Mesendoderm (in vitro differentiated cells): ENCODE measurements at regions not wholly inside any gene's neighbourhood (a gene's known extent, or its start where the extent isn't known, plus 50 kb on each side); places are given as distances from the start of the nearest gene placed in this dataset.

Experiments used
- DNase-seq: peaks from one replicate; pipeline ENCODE4 v3.0.0; 2013
- H2AK5ac ChIP-seq: 2 replicates; pipeline ENCODE4 v1.6.1; 2013; ENCODE audit warnings: low read length, inconsistent platforms
- H2BK120ac ChIP-seq: 2 replicates; pipeline ENCODE4 v1.6.1; 2013; ENCODE audit warnings: low read depth, mild to moderate bottlenecking, low read length, moderate library complexity, mixed read lengths
- H2BK15ac ChIP-seq: replicated peaks from 2 replicates; pipeline ENCODE4 v1.6.1; 2013; ENCODE audit warnings: low read depth, mild to moderate bottlenecking, moderate library complexity
- H2BK5ac ChIP-seq: 2 replicates; pipeline ENCODE4 v1.6.1; 2013; ENCODE audit warnings: low read length, inconsistent platforms
- H3K18ac ChIP-seq: 2 replicates; pipeline ENCODE4 v1.6.1; 2013; ENCODE audit warnings: mild to moderate bottlenecking, low read length, mixed read lengths
- H3K23ac ChIP-seq: one replicate; pipeline ENCODE4 v1.6.1; 2013; ENCODE audit warnings: low read length
- H3K27ac ChIP-seq: 2 replicates; pipeline ENCODE4 v1.5.1; 2013; ENCODE audit warnings: low read depth, mild to moderate bottlenecking, inconsistent platforms, low read length, moderate library complexity
- H3K27me3 ChIP-seq: 2 replicates; pipeline ENCODE4 v1.6.1; 2013; ENCODE audit warnings: low read length, control low read depth, mild to moderate bottlenecking, inconsistent platforms; ENCODE audit not compliant: insufficient read depth, poor library complexity
- H3K36me3 ChIP-seq: 2 replicates; pipeline ENCODE4 v1.6.1; 2013; ENCODE audit warnings: low read length, inconsistent platforms; ENCODE audit not compliant: control insufficient read depth, insufficient read depth
- H3K4ac ChIP-seq: one replicate; pipeline ENCODE4 v1.6.1; 2013; ENCODE audit warnings: low read depth, mild to moderate bottlenecking, low read length, moderate library complexity
- H3K4me1 ChIP-seq: 2 replicates; pipeline ENCODE4 v1.6.1; 2013; ENCODE audit warnings: low read depth, low read length, inconsistent platforms; ENCODE audit not compliant: control insufficient read depth
- H3K4me2 ChIP-seq: 2 replicates; pipeline ENCODE4 v1.6.1; 2013; ENCODE audit warnings: low read length
- H3K4me3 ChIP-seq: 2 replicates; pipeline ENCODE4 v1.5.1; 2013; ENCODE audit warnings: mild to moderate bottlenecking, low read length
- H3K56ac ChIP-seq: one replicate; pipeline ENCODE4 v1.6.1; 2013; ENCODE audit warnings: low read length
- H3K79me1 ChIP-seq: 2 replicates; pipeline ENCODE4 v1.6.1; 2013; ENCODE audit warnings: low read length, inconsistent platforms
- H3K79me2 ChIP-seq: 2 replicates; pipeline ENCODE4 v1.6.1; 2013; ENCODE audit warnings: mild to moderate bottlenecking, low read length; ENCODE audit not compliant: control insufficient read depth, insufficient read depth
- H3K9ac ChIP-seq: 2 replicates; pipeline ENCODE4 v1.6.1; 2013; ENCODE audit warnings: low read length, inconsistent platforms
- H4K5ac ChIP-seq: one replicate; pipeline ENCODE4 v1.6.1; 2013; ENCODE audit warnings: low read length
- H4K8ac ChIP-seq: one replicate; pipeline ENCODE4 v1.6.1; 2013; ENCODE audit warnings: low read depth, mild to moderate bottlenecking, control low read depth, low read length, moderate library complexity
- WGBS: extraction: QIAGEN DNeasy Blood & Tissue Kit; methylation state at CpG from one replicate; pipeline ENCODE4 v1.1.7; 2013; ENCODE audit warnings: low lambda C conversion rate, missing lambda C conversion rate; ENCODE audit not compliant: insufficient coverage; ENCODE audit errors: extremely low coverage; 5-methylcytosine and 5-hydroxymethylcytosine counted together

DNA sequence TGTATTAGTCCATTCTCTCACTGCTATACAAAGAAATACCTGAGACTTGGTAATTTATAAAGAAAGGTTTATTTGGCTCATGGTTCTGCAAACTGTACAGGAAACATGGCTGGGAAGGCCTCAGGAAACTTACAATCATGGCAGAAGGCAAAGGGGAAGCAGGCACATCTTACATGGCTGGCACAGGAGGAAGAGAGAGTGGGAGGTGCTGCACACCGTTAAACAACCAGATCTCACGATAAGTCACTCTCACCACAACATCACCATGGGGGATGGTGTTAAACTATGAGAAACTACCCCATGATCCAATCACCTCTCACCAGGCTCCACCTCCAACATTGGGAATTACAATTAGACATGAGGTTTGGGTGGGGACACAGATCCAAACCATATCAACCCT, 191.8 kb upstream of the PLXNC1 start:
- H3K23ac ChIP-seq, result no peak overlapping the region
- no peak overlapping the region for H2BK5ac ChIP-seq
- H3K4me2 ChIP-seq, result no peak overlapping the region
- H3K56ac ChIP-seq, result no peak overlapping the region
- no peak overlapping the region for H3K4ac ChIP-seq
- H3K4me1 ChIP-seq, result no peaks in the 10 kb centered on the region
- DNase-seq, result no peak
- no CpG with 5 or more reads among the region's 2 CpGs for WGBS
- H3K36me3 ChIP-seq, result no peaks in the 10 kb centered on the region
- H4K8ac ChIP-seq, result no peak overlapping the region
- H4K5ac ChIP-seq, result no peak overlapping the region
- H2BK120ac ChIP-seq, result no peak overlapping the region
- H3K79me2 ChIP-seq, result no peaks in the 10 kb centered on the region
- H3K4me3 ChIP-seq, result no peak overlapping the region
- no peak overlapping the region for H3K27ac ChIP-seq
- H2BK15ac ChIP-seq, result no peak overlapping the region
- H2AK5ac ChIP-seq, result no peak overlapping the region
- H3K18ac ChIP-seq, result no peak overlapping the region
- H3K79me1 ChIP-seq, result no peaks in the 10 kb centered on the region
- no peak overlapping the region for H3K9ac ChIP-seq
- no peaks in the 10 kb centered on the region for H3K27me3 ChIP-seq

DNA sequence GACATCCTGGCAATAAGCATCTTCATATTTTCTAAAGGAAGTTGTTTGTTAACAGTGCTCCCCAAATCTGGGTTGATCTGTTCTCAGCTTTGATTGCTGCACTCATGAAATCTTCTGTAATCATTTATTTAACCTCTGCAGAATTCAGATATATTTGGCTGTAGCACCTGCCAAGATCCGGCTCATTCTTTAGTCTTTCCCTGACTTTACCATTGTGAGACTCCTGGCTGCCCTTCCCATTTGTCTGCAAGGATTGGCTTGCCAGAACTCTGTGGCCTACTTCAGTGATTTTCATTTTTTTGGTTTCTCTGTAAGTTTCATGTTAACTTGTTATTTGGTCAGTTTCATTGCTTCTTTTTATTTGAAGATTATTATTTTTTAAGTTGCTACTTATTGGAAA, 191.2 kb upstream of the PLXNC1 start:
- H4K5ac ChIP-seq, result no peak overlapping the region
- H3K4ac ChIP-seq, result no peak overlapping the region
- no peak overlapping the region for H3K56ac ChIP-seq
- no peak overlapping the region for H4K8ac ChIP-seq
- no peak overlapping the region for H3K4me2 ChIP-seq
- DNase-seq, result no peak
- H3K27me3 ChIP-seq, result no peaks in the 10 kb centered on the region
- no peak overlapping the region for H3K18ac ChIP-seq
- H3K4me3 ChIP-seq, result no peak overlapping the region
- no peaks in the 10 kb centered on the region for H3K79me2 ChIP-seq
- H3K27ac ChIP-seq, result no peak overlapping the region
- no peak overlapping the region for H2AK5ac ChIP-seq
- H3K23ac ChIP-seq, result no peak overlapping the region
- H3K36me3 ChIP-seq, result no peaks in the 10 kb centered on the region
- H2BK120ac ChIP-seq, result no peak overlapping the region
- no peak overlapping the region for H2BK15ac ChIP-seq
- no peak overlapping the region for H3K9ac ChIP-seq
- no peak overlapping the region for H2BK5ac ChIP-seq
- WGBS, result no CpG with 5 or more reads among the region's 1 CpG
- no peaks in the 10 kb centered on the region for H3K4me1 ChIP-seq
- no peaks in the 10 kb centered on the region for H3K79me1 ChIP-seq

DNA sequence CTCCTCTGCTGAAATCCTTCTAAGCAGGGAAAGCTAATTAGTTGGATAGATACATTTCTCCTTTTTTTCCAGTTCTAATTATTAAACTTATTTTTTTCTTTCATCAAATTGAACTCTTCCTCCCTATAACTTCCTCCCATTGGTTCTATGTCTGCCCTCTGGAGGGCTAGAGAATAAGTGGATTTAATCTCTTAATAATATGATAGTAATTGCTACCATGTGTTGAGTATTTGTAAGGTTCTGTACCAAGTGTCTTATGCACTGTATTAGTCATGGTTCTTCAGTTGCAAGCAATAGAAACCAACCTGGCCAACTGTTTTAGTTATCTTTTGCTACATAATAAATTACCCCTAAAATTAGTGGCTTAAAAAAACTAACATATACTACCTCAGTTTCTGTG, 190.5 kb upstream of the PLXNC1 start:
- Histone ChIP-seq H3K4me2 (no peak overlapping the region), H3K27me3 (no peaks in the 10 kb centered on the region), H2BK15ac (no peak overlapping the region), H3K36me3 (no peaks in the 10 kb centered on the region), H3K4ac (no peak overlapping the region), H2BK5ac (no peak overlapping the region), H3K27ac (no peak overlapping the region), H3K9ac (no peak overlapping the region), H3K79me1 (no peaks in the 10 kb centered on the region), H4K5ac (no peak overlapping the region), H3K23ac (no peak overlapping the region), H3K4me1 (no peaks in the 10 kb centered on the region), H3K56ac (no peak overlapping the region), H3K79me2 (no peaks in the 10 kb centered on the region), H2AK5ac (no peak overlapping the region), H3K4me3 (no peak overlapping the region), H4K8ac (no peak overlapping the region), H3K18ac (no peak overlapping the region), H2BK120ac (no peak overlapping the region)
- no peak for DNase-seq

DNA sequence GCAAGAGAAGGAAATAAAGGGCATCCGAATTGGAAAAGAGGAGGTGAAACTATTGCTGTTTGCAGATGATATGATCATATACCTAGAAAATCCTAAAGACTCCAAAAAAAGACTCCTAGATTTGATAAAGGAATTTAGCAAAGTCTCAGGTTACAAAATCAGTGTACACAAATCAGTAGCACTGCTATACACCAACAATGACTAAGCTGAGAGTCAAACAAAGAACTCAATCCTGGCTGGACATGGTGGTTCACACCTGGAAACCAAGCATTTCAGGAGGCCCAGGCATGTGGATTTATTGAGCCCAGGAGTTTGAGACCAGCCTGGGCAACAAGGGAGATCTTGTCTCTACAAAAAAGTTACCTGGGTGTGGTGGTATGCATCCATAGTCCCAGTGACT, 188.7 kb upstream of the PLXNC1 start:
- H3K4me1 ChIP-seq, result no peaks in the 10 kb centered on the region
- WGBS, result no CpG with 5 or more reads among the region's 1 CpG
- H3K79me2 ChIP-seq, result no peaks in the 10 kb centered on the region

DNA sequence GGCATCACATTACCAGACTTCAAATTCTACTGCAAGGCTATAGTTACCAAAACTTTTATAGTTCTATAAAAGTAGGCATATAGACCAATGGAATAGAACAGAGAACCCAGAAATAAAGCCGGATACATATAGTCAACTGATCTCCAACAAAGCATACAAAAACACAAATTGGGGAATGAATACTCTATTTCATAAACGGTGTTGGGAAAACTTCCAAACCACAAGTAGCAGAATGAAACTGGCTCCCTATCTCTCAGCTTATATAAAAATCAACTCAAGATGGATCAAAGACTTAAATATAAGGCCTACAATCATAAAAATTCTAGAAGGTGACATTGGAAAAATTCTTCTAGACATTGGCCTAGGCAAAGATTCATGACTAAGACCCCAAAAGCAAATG, 187.9 kb upstream of the PLXNC1 start:
- no peaks in the 10 kb centered on the region for H3K79me1 ChIP-seq
- no CpG with 5 or more reads among the region's 2 CpGs for WGBS
- no peaks in the 10 kb centered on the region for H3K4me1 ChIP-seq
- H2BK5ac ChIP-seq, result no peak overlapping the region
- H4K8ac ChIP-seq, result no peak overlapping the region
- H3K23ac ChIP-seq, result no peak overlapping the region
- H3K4me2 ChIP-seq, result no peak overlapping the region
- no peaks in the 10 kb centered on the region for H3K36me3 ChIP-seq
- no peak overlapping the region for H2BK15ac ChIP-seq
- no peaks in the 10 kb centered on the region for H3K79me2 ChIP-seq
- H2AK5ac ChIP-seq, result no peak overlapping the region
- no peak overlapping the region for H3K18ac ChIP-seq
- H3K27me3 ChIP-seq, result no peaks in the 10 kb centered on the region
- H3K4me3 ChIP-seq, result no peak overlapping the region
- no peak overlapping the region for H3K4ac ChIP-seq
- H2BK120ac ChIP-seq, result no peak overlapping the region
- H4K5ac ChIP-seq, result no peak overlapping the region
- DNase-seq, result no peak
- H3K9ac ChIP-seq, result no peak overlapping the region
- no peak overlapping the region for H3K27ac ChIP-seq
- no peak overlapping the region for H3K56ac ChIP-seq

More for the DNA sequence above, 188.7 kb upstream of the PLXNC1 start:
- Histone ChIP-seq H3K4me3 (no peak overlapping the region), H3K36me3 (no peaks in the 10 kb centered on the region), H3K23ac (no peak overlapping the region), H3K79me1 (no peaks in the 10 kb centered on the region), H4K8ac (no peak overlapping the region), H3K4ac (no peak overlapping the region), H2BK120ac (no peak overlapping the region), H3K9ac (no peak overlapping the region), H2BK15ac (no peak overlapping the region), H4K5ac (no peak overlapping the region), H2AK5ac (no peak overlapping the region), H3K27me3 (no peaks in the 10 kb centered on the region), H3K18ac (no peak overlapping the region), H3K27ac (no peak overlapping the region), H2BK5ac (no peak overlapping the region), H3K4me2 (no peak overlapping the region), H3K56ac (no peak overlapping the region)
- DNase-seq, result no peak

DNA sequence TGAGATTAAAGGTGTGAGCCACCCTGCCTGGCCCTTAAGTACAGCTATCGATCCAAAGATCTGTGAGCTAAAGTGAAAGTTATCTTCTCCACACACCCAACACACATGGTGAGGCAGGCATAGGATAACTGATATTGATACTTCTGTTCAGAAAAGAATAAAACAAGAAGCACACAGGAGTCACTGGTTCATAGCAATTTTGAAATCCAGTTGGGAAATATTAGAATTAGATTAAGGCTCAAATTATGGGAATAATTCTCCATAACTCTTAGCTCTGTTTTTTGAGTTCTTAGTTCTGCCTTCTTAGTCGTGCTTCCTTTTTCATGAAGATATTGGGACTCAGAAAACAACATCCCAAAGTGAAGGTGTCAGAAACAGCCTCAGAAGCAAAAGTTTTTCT, 186.0 kb upstream of the PLXNC1 start:
- Histone ChIP-seq H3K18ac (no peak overlapping the region), H3K27ac (no peak overlapping the region), H3K56ac (no peak overlapping the region), H3K27me3 (no peaks in the 10 kb centered on the region), H4K5ac (no peak overlapping the region), H2BK15ac (no peak overlapping the region), H3K23ac (no peak overlapping the region), H3K4ac (no peak overlapping the region), H3K9ac (no peak overlapping the region), H3K4me2 (no peak overlapping the region), H2BK5ac (no peak overlapping the region), H2BK120ac (no peak overlapping the region), H4K8ac (no peak overlapping the region), H3K79me1 (no peaks in the 10 kb centered on the region), H2AK5ac (no peak overlapping the region), H3K4me1 (no peaks in the 10 kb centered on the region), H3K4me3 (no peak overlapping the region), H3K36me3 (no peaks in the 10 kb centered on the region), H3K79me2 (no peaks in the 10 kb centered on the region)
- WGBS, result no CpG with 5 or more reads among the region's 2 CpGs
- no peak for DNase-seq
